Colon (tissue), 2 donors: ENCODE measurements at regions not wholly inside any gene's neighbourhood (a gene's known extent, or its start where the extent isn't known, plus 50 kb on each side); places are given as distances from the start of the nearest gene placed in this dataset.

Experiments used
- FAIRE-seq: peaks from 2 replicates; lab custom pipeline; 2012; peaks lifted over from hg19 to GRCh38; lab: Jason Lieb, UNC
- donor health status: control.
- donor health status: control.

GRCh38 chr2:142236181-142236580, 105.4 kb upstream of the LRP1B start:
- no peak for FAIRE-seq

GRCh38 chr2:142234741-142235140, 103.9 kb upstream of the LRP1B start:
- no peak for FAIRE-seq

- no peak for FAIRE-seq
These were observed 92.5 kb upstream of the LRP1B start for GRCh38 chr2:142223309-142223708.

DNA sequence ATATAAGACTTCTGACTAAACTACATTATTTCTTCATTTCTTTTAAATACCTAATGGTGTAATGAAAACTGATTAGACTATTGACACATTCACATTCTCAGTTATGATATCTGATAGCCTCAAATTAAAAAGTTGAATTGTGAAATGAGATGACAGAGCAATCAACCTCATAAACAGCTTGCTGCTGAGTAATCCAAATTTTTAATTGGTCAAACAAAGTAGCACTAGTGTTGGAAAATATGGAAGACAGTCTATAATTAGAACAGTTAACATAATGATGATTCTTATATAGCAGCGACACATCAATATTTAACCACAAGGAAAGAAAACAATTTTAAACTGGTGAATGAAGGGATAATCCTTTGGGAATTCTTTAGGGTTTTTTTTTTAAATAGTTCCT, 91.9 kb upstream of the LRP1B start:
- FAIRE-seq = no peak

GRCh38 chr2:142220901-142221300, 90.1 kb upstream of the LRP1B start:
- no peak for FAIRE-seq

DNA sequence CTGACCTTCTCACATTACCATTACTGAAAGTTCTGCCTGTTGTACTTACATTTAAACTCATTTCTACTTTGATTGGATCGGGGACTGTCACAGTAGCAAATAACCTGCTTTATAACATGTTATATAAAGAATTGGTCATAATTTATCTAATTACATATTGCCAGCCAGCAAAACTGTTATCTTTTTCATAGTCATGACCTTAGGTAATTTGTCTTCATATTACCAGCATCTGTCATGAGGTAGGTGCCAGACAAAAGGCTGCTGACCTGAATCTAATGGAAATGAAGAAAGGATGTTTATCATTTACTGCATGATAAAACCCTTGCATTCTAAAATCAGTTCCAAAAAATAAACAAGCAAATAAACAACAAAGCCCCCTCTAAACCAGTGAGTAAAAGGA, 89.4 kb upstream of the LRP1B start:
- no peak for FAIRE-seq

- no peak for FAIRE-seq
These were observed 87.7 kb upstream of the LRP1B start for GRCh38 chr2:142218471-142218870.

- FAIRE-seq = no peak
These were observed 87.0 kb upstream of the LRP1B start for GRCh38 chr2:142217804-142218203.

DNA sequence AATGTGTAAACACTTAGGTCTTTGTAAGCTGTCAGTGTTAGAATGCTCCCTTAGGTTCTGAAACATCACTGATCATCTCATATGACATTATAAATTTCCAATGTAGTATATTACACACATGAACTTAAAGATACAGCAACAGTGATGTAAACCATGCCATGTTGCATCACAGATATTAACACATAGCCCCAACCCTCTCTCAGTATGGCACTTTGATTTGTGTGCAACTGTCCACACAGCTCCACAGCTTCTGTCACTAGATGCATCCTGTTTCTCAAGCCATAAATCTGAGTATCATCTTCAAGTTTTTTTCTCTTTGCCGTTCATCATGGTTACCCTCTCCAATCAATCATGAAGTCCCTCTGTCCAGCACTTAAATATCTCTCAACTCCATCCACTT, 69.2 kb upstream of the LRP1B start:
- no peak for FAIRE-seq

DNA sequence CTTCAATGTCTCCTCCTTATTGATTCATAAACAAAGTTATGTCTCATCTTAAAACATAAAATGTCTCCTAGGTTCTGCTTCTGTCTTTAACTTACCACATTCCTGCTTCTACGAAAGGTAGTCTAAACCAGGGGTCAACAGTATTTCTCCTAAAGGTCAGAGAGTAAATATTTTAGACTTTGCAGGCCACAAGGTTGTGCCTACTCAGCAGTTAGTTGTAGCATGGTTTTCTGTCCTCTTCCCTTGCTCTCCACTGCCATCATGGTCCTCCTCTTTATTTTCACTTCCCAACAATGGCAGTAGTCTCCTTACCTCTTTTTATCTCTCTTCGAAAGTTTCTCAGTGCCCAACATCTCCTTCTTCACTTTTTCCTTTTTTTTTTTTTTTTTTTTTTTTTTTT, 68.3 kb upstream of the LRP1B start:
- FAIRE-seq = no peak

DNA sequence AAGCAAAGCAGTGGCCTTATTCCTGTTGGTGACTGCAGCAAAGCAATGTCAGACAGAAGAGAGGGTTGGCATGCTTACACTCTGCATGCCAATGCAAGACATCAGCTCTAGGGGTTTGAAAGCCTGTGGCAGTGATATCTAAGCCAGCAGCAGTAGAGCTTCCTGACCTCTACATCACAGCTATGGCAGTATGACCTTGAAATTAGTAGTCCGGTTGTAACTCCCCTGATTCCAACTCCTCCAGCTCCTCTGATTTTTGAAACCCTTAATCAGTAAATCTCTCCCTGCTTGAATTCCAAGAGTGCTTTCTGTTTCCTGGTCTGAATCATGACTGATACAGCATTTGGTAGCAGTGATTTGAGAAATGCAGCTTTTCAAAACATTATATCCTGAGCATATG, 60.0 kb upstream of the LRP1B start:
- FAIRE-seq = no peak

- FAIRE-seq = no peak
These were observed 58.7 kb upstream of the LRP1B start for GRCh38 chr2:142189501-142189900.

DNA sequence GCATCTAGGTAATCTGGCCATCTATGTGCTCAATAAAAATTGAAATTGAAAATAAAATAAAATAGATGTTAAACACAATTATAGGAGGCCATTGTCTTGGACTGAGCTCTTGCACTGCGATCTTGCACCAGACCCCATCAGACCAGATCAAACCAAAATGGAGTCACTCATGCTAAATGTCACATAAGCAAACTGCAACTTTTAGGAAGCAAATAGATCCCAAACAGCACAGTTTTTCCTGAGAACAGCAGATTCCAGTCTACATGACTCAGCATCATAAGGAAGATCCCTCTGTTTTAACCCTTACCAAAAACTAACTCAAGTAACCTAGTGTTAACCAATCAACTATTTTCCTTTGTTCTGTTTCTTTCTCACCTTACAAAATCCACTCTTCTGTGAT, 57.7 kb upstream of the LRP1B start:
- no peak for FAIRE-seq

- FAIRE-seq = no peak
These were observed 50.2 kb upstream of the LRP1B start for GRCh38 chr2:142180820-142181533.
